ENCODE measurements at regions not wholly inside any gene's neighbourhood (a gene's known extent, or its start where the extent isn't known, plus 50 kb on each side); places are given as distances from the start of the nearest gene placed in this dataset.

GRCh38 chr2:236685361-236685760, 115.7 kb downstream of the ACKR3 start:
- intact Hi-C loops (cut with DNase I), result no loop called here
- no peak for DNase-seq (ENCODE audit: low spot score)

DNA sequence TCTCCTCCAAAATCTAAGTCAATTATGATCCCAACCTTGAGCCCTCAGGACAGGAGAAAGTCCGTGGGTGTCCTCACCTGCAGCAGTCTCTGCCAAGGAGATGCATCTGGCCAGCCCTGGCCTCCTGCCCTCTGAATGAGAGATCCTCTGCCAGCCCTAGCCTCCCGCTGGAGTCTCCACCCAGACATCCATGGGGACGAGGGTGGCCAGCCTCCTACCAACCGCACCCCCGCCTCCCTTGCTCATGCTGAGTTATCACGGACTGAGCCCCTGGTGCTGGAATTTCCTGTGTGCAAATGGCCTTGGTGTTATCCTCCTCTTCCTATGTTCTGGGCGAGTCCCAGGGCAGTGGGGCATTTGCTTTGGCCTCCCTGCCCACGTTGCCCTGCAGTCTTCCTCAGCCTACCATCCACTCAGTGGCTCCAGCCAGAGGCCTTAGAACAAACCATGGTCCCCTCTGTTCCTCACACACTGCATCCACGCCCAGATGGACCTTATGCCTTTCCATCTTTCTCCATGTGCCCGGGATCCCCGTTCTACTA, 116.4 kb downstream of the ACKR3 start:
- no peak for DNase-seq (ENCODE audit: low spot score)
- intact Hi-C loops (cut with DNase I), result no loop called here

- intact Hi-C loops (cut with DNase I), result no loop called here
- DNase-seq (ENCODE audit: low spot score), result no peak
Observed at GRCh38 chr2:236686561-236686960, 116.9 kb downstream of the ACKR3 start.

DNA sequence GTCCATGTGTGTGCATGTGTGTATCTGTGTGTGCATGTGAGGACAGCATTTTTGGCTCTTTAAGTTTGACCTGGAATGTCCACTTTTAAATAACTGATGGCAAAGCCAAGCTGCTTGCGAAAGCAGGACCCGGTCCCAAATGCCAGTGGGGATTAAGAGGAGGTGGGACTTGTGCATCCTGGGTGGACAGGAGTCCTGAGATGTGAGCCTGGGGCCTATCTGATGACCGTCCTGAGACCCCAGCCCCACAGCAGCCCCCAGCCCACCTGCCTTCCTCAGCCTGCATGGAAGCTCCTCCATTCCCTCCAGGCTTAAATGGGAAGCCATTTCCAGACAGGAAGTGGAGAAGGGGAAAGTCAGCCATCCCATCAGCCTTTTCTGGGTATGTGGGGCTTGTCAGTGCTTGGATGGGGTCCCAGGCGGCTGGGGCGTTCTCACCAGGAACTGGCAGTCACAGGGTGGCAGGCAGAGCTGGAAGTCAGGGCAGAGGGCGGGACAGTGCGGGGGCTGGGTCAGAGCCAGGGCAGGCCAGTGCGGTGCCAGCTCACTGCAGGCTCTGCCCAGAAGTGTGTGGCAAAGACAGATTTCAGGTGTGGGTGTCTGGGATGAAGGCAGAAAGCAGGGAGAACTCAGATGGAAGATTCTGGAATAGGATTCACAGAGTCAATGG, 117.8 kb downstream of the ACKR3 start:
- intact Hi-C loops (cut with DNase I), result no loop called here
- DNase-seq (ENCODE audit: low spot score), result no peak

GRCh38 chr2:236688157-236688556, 118.5 kb downstream of the ACKR3 start:
- intact Hi-C loops (cut with DNase I), result no loop called here
- DNase-seq (ENCODE audit: low spot score), result no peak

DNA sequence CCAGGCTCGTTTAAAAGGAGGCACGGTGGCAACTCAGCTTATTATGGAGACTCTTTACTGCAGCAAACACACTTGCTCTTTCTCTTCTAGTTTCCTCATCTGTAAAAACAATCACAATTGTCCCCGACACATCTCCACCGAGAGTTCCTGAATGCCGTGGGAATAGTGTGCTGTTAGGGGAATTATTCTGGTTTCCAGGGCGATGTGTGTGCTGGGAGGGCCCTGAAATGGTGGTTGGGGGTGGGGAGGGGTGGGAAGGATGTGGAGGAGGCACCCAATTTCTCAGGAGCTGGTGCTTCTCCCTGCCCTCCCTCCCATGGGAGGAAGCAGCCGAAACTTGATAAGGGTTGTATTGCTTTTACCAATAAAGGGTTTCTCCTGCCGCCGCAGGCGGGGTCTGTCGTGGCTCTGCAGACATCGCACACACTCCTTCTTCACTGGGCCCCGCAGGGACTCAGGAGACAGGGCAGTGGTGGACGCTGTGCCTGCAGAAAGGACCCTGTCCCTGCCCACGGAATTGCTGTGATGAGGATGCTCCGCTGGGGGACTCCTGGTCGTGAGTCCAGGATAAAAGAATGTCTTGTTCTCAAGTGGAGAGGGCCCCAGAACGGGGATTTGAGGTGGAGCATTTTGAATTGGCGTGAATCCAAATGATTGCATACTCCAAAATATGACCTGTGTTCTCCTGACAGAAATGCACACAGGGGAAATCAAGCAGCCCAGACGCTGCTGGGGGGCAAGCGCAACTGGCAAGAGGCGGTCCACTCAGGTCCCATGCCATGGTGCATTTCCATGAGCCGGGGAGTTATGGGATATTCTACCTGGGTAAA, 119.2 kb downstream of the ACKR3 start:
- intact Hi-C loops (cut with DNase I), result no loop called here
- DNase-seq (ENCODE audit: low spot score), result no peak

DNA sequence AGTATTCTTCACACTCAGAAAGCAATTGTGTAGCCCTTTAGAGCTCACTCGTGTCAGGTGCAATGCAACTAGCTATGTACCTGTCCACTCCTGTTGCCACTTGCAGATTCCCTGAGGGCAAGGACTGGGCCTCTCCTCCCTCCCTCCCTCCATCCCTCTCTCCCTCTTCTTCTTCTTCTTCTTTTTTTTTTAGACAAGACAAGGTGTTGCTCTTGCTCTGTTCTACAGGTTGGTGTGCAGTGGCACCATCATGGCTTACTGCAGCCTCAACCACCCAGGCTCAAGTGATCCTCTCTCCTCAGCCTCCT, 119.7 kb downstream of the ACKR3 start:
- no peak for DNase-seq (ENCODE audit: low spot score)
- intact Hi-C loops (cut with DNase I), result no loop called here

DNA sequence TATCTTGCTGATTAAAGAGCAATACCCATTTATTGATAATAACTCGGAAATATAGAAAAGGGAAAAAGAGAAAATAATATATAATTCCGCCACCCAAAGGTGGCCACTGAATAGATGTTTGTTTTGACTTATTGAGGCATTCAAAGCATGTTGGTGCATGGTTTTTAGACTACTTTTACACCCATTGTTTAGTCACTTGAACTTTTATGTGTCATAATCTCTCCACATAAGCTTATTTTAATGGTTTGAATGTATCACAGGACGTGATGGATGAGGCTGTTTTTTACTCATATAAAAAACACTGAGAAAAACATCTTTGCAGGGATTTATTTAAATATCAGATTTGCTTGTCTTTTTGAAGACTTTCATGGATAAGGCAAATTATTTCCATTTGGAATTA, 120.4 kb downstream of the ACKR3 start:
- no peak for DNase-seq (ENCODE audit: low spot score)
- intact Hi-C loops (cut with DNase I), result no loop called here

GRCh38 chr2:236690726-236691125, 121.1 kb downstream of the ACKR3 start:
- no peak for DNase-seq (ENCODE audit: low spot score)
- intact Hi-C loops (cut with DNase I), result no loop called here

- intact Hi-C loops (cut with DNase I), result no loop called here
Observed at GRCh38 chr2:236691799-236692167, 122.2 kb downstream of the ACKR3 start.

GRCh38 chr2:236692937-236693336, 123.3 kb downstream of the ACKR3 start:
- intact Hi-C loops (cut with DNase I), result no loop called here
- no peak for DNase-seq (ENCODE audit: low spot score)

More at GRCh38 chr2:236691799-236692167, 122.2 kb downstream of the ACKR3 start:
- no peak for DNase-seq (ENCODE audit: low spot score)

- intact Hi-C loops (cut with DNase I), result no loop called here
- DNase-seq (ENCODE audit: low spot score), result no peak
Observed at GRCh38 chr2:236693531-236693930, 123.9 kb downstream of the ACKR3 start.

GRCh38 chr2:236694146-236694888, 124.7 kb downstream of the ACKR3 start:
- no peak for DNase-seq (ENCODE audit: low spot score)
- intact Hi-C loops (cut with DNase I), result no loop called here

GRCh38 chr2:236696834-236697233, 127.2 kb downstream of the ACKR3 start:
- no peak for DNase-seq (ENCODE audit: low spot score)
- intact Hi-C loops (cut with DNase I), result no loop called here

- intact Hi-C loops (cut with DNase I), result loop anchor here in 1 of 2 donors (2.0 kb wide), 1 partner anchor 223 kb away; no protein-coding TSS in a partner anchor
- DNase-seq (ENCODE audit: low spot score), result no peak
Observed at GRCh38 chr2:236698016-236698627, 128.5 kb downstream of the ACKR3 start.

- DNase-seq (ENCODE audit: low spot score), result no peak
- intact Hi-C loops (cut with DNase I), result no loop called here
Observed at GRCh38 chr2:236700703-236701102, 131.1 kb downstream of the ACKR3 start.

- intact Hi-C loops (cut with DNase I), result no loop called here
Observed at GRCh38 chr2:236702657-236703372, 133.2 kb downstream of the ACKR3 start.

GRCh38 chr2:236703373-236703709, 133.7 kb downstream of the ACKR3 start:
- intact Hi-C loops (cut with DNase I), result no loop called here
- no peak for DNase-seq (ENCODE audit: low spot score)

More at GRCh38 chr2:236702657-236703372, 133.2 kb downstream of the ACKR3 start:
- DNase-seq (ENCODE audit: low spot score), result no peak

- DNase-seq (ENCODE audit: low spot score), result no peak
- intact Hi-C loops (cut with DNase I), result no loop called here
Observed at GRCh38 chr2:236703906-236704305, 134.3 kb downstream of the ACKR3 start.

All from posterior vena cava (tissue), 2 donors.